T47D (cell line): ENCODE measurements at regions not wholly inside any gene's neighbourhood (a gene's known extent, or its start where the extent isn't known, plus 50 kb on each side); places are given as distances from the start of the nearest gene placed in this dataset.

Experiments used
- DNase-seq, 2 experiments: peaks; one replicate each; pipeline versions ENCODE4 v3.0.0 to v3.0.0-alpha.2; 2011 to 2012; ENCODE audit warnings: low read depth in 1 of 2, low spot score in 1 of 2
- JUND ChIP-seq: IDR thresholded peaks from 2 replicates; pipeline ENCODE4 v1.6.1; 2012; ENCODE audit warnings: low read depth
- in situ Hi-C: cut with HindIII; loops from 2 replicates; pipeline ENCODE4 v1.10.0; 2016; ENCODE audit warnings: low sequenced_read_pairs, low pct_unique_long_range_greater_than_20kb

DNA sequence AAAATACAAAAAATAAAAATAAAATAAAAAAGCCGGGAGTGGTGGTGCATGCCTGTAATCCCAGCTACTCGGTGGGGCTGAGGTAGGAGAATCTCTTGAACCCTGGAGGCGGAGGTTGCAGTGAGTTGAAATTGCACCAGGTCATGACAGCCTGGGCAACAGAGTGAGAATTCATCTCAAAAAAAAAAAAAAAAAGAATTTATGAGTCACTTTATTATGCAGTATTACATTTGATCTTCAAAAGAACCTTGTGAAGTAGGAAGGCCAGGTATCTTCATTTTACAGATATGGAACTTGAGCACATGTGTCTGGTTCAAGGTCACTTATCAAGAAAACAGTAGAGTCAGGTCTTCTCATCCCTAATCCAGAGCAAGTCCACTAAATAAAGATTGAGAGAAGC is 459.4 kb upstream of the HNRNPA3 start:
- DNase-seq = no peak
- in situ Hi-C loops = no loop called here
- TF ChIP-seq JUND = no peak

DNA sequence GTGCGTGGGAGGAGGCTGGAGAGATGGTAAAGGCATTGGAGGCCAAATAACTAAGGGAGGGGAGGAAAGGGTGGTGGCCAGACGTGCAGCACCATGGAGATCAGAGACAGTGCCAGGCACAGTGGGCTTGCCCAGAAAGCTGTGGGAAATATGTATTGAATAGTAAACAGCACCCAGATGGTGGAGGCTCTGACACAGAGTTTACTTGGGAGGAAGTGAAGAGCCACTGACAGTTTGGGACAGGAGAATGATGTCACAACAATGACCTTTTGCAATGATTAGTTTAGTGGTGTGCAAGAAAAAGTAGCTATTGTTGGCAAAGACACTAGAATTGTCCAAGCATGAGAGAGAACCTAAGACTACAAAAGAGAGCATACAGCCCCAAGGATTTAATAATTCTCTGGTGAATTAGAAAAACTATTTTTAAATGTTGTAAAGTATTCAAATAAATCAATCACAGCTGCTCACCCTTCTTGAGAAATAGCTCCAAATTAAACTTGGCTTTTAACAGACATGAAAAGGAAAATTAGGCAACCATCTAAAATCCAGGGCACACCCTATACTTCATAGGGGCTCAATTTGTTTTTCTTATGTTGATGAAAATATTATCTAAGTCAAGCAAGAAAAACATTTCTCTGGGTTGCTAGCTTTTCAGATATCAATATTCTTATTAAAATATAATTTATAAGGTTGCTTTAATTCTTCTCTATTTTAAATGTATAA is 458.7 kb upstream of the HNRNPA3 start:
- DNase-seq = no peak
- no peak for TF ChIP-seq JUND
- in situ Hi-C loops = no loop called here

DNA sequence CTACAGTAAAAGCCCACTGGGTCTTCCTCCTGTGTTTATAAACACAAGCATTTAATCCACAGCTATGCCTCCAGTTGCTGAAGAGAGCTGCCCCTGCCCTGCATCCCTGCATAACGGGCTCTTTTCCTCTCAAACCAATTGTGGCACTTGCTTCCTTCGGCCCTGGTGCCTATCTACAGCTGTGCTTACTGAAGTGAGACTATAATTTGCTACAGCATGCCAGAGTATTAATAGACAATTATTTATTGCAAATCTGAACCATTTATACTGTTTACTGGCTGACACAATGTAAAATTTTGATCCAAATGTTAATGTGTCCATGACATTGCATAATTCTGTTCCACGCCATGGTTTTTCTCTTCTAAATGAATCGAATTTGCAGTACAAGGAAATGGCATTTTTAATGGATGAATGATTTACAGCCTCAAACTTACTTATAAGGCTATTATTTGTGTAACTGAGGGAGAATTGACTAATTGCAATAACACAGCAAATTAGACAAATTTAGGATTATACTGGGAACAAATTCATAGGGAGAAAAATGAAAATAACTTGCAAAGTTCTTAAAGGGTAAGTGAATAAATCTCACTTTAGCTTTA is 457.0 kb upstream of the HNRNPA3 start:
- no peak for TF ChIP-seq JUND
- in situ Hi-C loops = no loop called here
- DNase-seq = no peak

DNA sequence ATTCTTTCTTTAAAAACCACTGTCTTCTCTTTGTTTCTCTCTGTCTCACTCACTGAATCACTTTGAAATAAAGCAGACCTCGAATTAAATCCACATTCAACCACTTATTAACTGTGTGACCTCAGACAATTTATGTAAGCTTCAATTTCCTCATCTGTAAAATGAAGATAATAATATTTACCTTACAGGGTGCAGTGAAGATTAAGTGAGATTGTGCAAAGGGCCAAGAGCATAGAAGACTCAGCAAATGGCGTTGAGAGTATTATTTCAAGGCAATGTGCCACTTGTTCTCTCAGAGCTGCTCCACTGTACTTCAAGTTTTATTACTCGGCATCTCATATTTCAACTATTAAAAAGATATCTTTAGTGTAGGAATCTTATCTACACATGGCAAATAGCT is 454.2 kb upstream of the HNRNPA3 start:
- in situ Hi-C loops = no loop called here
- no peak for DNase-seq
- TF ChIP-seq JUND = no peak

DNA sequence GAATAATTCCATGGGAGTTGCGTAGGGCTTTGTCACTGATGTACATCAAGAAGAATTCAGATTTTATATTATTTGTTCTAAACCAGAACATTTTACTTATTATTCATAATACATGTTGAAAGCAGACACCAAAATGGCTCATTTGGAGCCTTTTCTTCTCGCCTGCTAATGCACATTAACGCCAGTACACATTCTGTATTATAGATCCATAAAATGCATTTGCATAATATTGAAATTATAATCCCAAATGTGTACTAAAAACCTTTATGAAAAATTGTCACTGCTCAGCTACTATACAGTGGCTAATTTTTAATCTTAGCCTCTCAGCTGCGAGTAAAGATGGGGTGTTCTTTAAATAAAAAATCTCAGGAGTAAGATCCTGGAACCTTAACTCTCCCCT is 452.2 kb upstream of the HNRNPA3 start:
- no peak for DNase-seq
- TF ChIP-seq JUND = no peak
- in situ Hi-C loops = no loop called here

DNA sequence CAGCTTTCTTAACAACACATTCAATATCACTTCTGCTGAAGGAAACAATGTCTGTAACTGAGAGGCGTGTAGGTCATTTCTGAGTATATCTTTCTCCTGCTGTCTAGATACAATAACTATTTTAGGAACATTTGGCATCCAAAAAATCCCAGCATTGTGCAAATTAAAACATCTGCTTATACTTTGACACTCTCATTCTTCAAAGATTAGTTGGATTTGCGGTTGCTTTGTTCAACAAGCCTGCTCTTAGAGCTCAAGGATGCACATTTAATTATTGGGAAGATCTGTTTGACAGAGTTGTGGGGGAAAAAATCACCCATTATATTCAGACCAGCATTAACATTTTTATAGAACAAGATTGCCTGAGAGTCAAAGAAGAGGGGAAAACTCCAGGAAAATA is 449.5 kb upstream of the HNRNPA3 start:
- no peak for DNase-seq

DNA sequence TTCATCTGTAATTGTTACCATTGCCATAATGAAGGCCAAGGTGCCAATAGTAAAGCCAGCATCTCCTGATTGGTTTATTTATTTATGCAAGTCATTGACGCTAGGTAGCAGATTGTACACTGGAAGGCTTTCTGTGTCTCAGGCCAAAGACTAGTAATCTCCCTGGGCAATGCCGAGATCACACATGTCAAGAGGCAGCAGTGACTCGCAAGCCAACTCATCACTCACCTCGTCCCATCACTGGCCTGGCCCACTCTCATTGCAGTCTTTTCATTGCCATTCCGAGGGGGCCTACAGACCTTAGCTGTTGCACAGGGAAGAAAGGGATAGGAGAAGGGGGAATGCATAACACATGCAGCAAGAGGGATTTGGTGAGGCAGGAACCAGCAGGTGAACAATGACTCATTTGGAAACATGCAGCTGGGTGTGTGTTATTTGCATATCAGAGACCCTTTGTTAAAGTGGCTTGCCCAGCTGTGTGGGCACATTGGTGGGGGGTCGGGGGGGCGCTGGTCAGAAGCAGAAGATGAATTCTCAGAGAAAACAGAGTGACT is 448.7 kb upstream of the HNRNPA3 start:
- in situ Hi-C loops = no loop called here
- no peak for DNase-seq
- TF ChIP-seq JUND = no peak

More for the DNA sequence above, 449.5 kb upstream of the HNRNPA3 start:
- in situ Hi-C loops = no loop called here
- no peak for TF ChIP-seq JUND

DNA sequence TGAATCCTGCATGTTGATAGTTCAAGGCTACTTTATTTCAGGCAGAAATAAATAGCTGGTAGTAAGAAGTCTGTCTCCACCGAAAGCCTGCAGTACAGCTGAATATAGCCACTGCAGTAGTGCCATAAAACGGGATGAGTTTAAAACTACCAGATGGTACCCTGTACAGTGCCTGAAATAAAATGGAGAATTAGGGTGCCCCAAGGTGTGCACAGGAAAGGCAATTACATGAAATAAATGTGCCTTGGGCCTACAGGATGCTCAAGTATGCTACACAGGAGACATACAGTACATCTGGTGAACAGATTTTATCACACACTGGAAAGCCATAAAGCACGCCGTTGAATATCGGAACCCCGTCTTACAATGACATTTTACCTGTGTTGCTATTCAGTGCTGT is 447.7 kb upstream of the HNRNPA3 start:
- no peak for TF ChIP-seq JUND
- DNase-seq = no peak
- in situ Hi-C loops = no loop called here

DNA sequence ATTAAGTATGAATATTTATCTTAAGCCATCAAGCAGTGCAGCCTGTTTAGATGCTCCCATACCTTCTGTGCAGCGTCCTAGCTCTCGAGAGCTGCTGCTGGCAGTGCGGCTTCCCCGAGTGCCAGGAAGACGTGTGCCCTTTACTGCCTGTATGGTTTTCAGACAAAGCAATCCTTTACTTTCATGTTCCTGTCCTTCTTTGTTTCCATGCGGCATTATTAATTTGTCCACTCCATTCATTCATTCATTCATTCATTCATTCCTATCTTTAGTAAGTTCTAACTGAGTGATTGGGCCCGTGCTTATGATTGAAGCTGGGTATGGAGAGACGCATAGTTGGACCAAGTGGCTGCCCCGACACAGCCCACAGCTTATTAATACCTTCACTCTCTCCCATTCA is 446.6 kb upstream of the HNRNPA3 start:
- in situ Hi-C loops = no loop called here
- TF ChIP-seq JUND = no peak
- DNase-seq = no peak

DNA sequence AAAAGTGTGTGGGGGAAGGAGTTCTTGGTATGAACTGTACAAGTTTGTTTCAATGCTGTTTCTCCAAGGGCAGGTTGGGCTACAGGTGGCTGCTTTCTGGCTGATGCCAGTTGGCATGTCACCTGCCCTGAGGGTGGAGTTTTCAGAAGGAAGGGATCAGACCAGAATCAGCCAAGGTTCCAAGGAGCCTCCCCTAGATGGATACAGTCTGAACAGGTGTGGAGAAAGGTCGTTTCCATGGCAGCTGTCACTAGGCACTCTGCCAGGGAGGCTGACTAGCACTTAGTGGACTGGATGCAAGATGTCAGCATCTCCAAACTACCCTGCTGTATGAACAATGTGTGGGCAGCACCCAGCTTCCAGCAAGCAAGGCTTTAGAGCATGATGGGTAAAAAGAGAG is 444.4 kb upstream of the HNRNPA3 start:
- in situ Hi-C loops = no loop called here
- DNase-seq = peak in 1 of 2 experiments; percentile 12
- no peak for TF ChIP-seq JUND

DNA sequence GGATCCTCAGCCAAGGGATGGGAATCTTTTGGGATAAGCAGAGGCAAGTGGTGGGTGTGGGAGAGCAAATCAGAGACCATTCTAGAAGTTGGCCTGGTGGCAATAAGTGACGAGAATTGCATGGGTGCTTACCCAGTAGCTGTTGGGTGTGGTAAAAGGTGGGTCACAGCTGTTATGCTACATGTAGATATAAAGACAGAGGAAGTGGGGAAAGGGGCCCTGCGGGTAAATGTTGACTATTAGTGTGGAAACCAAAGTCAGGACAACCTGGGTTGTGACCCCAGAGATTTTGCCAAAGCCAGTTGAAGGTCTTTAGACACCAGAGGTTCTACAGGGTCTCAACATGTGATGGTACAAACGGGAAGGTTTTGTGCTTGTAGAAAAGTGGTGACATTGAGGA is 443.6 kb upstream of the HNRNPA3 start:
- no peak for DNase-seq
- no peak for TF ChIP-seq JUND
- in situ Hi-C loops = no loop called here

DNA sequence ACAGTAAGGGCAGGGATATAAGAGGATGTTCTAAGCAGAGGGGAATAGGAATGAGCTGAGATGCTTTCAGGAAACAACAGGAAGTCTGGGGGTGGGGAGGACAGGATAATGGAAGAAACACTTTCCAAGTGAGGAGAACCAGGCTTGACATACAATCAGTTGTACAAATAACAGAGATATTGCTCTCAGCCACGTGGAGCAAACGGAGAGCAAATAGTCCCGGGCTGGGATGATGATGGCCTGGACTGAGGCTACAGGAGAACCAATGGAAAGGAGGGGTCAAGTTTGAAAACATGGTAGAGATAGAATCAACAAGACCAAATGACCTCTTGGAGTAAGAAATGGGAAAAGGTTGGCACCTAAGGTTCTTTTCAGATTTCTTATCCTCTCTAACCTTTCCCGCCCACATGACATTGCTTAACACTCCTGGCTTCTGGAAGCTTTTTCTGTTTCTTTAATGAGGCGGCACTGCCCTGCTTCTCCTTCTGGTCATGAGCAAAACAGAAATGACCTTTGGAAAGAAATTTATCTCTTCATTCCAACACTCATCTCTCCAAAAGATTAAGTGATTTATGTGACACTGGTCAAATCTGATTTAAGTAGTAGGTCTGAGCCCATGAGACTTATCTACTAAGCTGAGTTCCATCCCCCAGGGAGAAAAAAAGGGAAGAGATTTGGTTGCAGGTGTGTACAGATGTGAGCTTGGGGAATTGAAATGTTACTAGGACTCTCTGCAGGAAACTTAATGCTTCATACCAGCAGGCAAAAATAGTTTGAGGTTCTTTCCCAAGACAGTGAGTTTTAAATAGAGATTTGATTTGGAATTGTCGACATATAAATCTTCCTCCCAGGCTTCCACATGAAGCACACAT is 442.9 kb upstream of the HNRNPA3 start:
- in situ Hi-C loops = no loop called here
- no peak for DNase-seq
- no peak for TF ChIP-seq JUND

DNA sequence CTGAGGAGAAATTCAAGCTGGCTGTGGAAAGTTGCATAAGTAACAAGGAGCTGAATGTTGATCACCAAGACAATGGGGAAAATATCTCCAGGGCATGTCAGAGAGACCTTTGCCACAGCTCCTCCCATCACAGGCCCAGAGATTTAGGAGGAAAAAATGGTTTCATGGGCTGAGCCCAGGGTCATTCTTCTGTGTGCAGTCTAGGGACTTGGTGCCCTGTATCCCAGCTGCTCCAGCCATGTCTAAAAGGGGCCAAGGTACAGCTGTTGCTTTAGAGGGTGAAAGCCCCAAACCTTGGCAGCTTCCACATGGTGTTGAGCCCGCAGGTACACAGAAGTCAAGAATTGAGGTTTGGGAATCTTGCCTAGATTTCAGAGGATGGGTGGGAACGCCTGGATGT is 439.8 kb upstream of the HNRNPA3 start:
- no peak for TF ChIP-seq JUND
- in situ Hi-C loops = no loop called here
- no peak for DNase-seq
